Loucy (cell line): ENCODE measurements at regions not wholly inside any gene's neighbourhood (a gene's known extent, or its start where the extent isn't known, plus 50 kb on each side); places are given as distances from the start of the nearest gene placed in this dataset.

ENCODE experiments used
- H2AFZ ChIP-seq: fragments of 200-600 bp; sonication (generic); 2 replicates; pipeline ENCODE4 v1.6.0; 2016; ENCODE audit warnings: antibody characterized with exemption, mild to moderate bottlenecking, low read length, moderate library complexity
- H3F3A ChIP-seq: fragments of 200-600 bp; 2 replicates; pipeline ENCODE4 v1.6.0; 2016; ENCODE audit warnings: antibody characterized with exemption, low read depth, mild to moderate bottlenecking
- H3K27me3 ChIP-seq: fragments of 200-600 bp; sonication (generic); 2 replicates; pipeline ENCODE4 v1.6.1; 2014; ENCODE audit warnings: low read length, mild to moderate bottlenecking; ENCODE audit not compliant: insufficient read depth, poor library complexity, severe bottlenecking
- H3K36me3 ChIP-seq: fragments of 200-600 bp; sonication (generic); 2 replicates; pipeline ENCODE4 v1.6.1; 2016; ENCODE audit warnings: low read length; ENCODE audit not compliant: insufficient read depth
- H3K4me1 ChIP-seq: fragments of 200-600 bp; sonication (generic); 2 replicates; pipeline ENCODE4 v1.5.1; 2014; ENCODE audit warnings: low read length, mild to moderate bottlenecking; ENCODE audit not compliant: insufficient read depth, poor library complexity, severe bottlenecking
- H3K4me2 ChIP-seq: fragments of 200-600 bp; sonication (generic); 2 replicates; pipeline ENCODE4 v1.6.0; 2014; ENCODE audit warnings: antibody characterized with exemption, low read length, low read depth, mild to moderate bottlenecking; ENCODE audit not compliant: poor library complexity, severe bottlenecking
- H3K4me3 ChIP-seq: fragments of 200-600 bp; sonication (generic); 2 replicates; pipeline ENCODE4 v1.5.1; 2014; ENCODE audit warnings: low read length, mild to moderate bottlenecking, mixed read lengths; ENCODE audit not compliant: poor library complexity, severe bottlenecking
- H3K79me2 ChIP-seq: fragments of 200-600 bp; sonication (generic); 2 replicates; pipeline ENCODE4 v1.6.1; 2014; ENCODE audit warnings: low read length; ENCODE audit not compliant: insufficient read depth
- H3K9ac ChIP-seq: fragments of 200-600 bp; sonication (generic); 2 replicates; pipeline ENCODE4 v1.6.0; 2014; ENCODE audit warnings: mild to moderate bottlenecking, low read depth, low read length, moderate library complexity; ENCODE audit not compliant: poor library complexity, severe bottlenecking
- H3K9me2 ChIP-seq: fragments of 200-600 bp; sonication (generic); replicated peaks from 2 replicates; pipeline ENCODE4 v1.6.1; 2016; ENCODE audit warnings: low read depth, low read length, mixed read lengths
- H3K9me3 ChIP-seq: fragments of 200-600 bp; sonication (generic); 2 replicates; pipeline ENCODE4 v1.6.1; 2014; ENCODE audit warnings: mild to moderate bottlenecking, antibody characterized with exemption, low read length, low read depth; ENCODE audit not compliant: insufficient read depth
- H4K20me1 ChIP-seq: fragments of 200-600 bp; sonication (generic); 2 replicates; pipeline ENCODE4 v1.6.0; 2014; ENCODE audit warnings: antibody characterized with exemption, low read length, mild to moderate bottlenecking; ENCODE audit not compliant: insufficient read depth, poor library complexity, severe bottlenecking
- CTCF ChIP-seq: fragments of 200-600 bp; sonication (generic); conservative IDR thresholded peaks from 2 replicates; pipeline ENCODE4 v1.5.1; 2014; ENCODE audit warnings: mild to moderate bottlenecking, antibody characterized with exemption, low read length
- EZH2phosphoT487 ChIP-seq: fragments of 200-600 bp; IDR thresholded peaks from 2 replicates; pipeline ENCODE4 v1.6.1; 2018; ENCODE audit warnings: antibody characterized with exemption, mild to moderate bottlenecking, moderate library complexity, borderline replicate concordance

DNA sequence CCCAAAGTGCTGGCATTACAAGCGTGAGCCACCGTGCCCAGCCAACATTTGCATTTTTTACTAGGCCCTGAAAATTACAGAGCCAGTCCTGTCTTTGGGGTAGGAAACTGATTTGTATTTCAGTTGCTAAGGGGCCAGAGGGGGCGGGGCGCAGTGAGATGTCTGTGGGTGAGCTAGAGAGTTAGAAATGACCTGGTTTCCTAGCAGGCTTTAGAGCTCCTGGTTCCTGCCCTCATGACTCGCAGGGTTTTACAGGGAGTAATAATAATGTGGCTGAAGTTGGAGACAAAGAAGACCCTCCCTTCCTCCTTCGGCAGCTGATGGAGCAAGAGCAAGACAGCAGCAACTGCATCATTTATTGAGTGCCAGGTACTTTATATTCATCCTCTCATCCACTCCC lies 131.5 kb downstream of the TFAP2C start:
- Histone ChIP-seq H3K9ac (no peak overlapping the region), H3K36me3 (no peaks in the 10 kb centered on the region), H4K20me1 (no peaks in the 10 kb centered on the region), H3K4me1 (no peaks in the 10 kb centered on the region), H3K4me2 (no peak overlapping the region), H3K4me3 (no peak overlapping the region), H3F3A (no peaks in the 10 kb centered on the region), H3K79me2 (no peaks in the 10 kb centered on the region), H2AFZ (no peak overlapping the region), H3K9me2 (no peaks in the 10 kb centered on the region), H3K27me3 (no peaks in the 10 kb centered on the region), H3K9me3 (peaks cover 11% of the 10 kb centered on the region; the same call in 1 of the 2 replicates)
- TF ChIP-seq CTCF (no peak), EZH2phosphoT487 (no peak)

- TF ChIP-seq CTCF, result no peak
- no peak for TF ChIP-seq EZH2phosphoT487
- H3K4me3 ChIP-seq, result no peak overlapping the region
These were observed 132.3 kb downstream of the TFAP2C start for GRCh38 chr20:56761393-56761792.

DNA sequence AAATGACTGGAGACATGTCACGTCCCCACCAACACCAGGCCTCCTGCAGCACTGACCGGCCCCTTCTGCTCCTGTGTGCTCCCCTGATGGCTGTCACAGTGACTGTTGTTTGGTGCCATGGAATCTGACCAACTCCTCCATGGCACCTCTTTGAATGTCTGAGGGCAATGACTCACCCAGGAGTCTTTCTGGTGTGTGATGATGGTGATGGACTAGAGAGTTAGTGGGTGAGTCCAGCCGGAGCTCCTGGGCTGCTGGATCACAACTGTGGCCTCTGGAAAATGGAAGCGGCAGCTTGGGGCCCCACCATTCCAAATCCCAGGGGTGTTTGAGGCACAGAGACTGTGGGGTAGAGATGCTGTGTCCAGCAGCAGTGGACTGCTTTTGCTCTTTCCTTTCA lies 133.3 kb downstream of the TFAP2C start:
- H3K4me1 ChIP-seq, result no peaks in the 10 kb centered on the region
- H2AFZ ChIP-seq, result no peak overlapping the region
- no peak overlapping the region for H3K9ac ChIP-seq
- H3K9me2 ChIP-seq, result no peaks in the 10 kb centered on the region
- H3K9me3 ChIP-seq, result peaks cover 12% of the 10 kb centered on the region; the same call in 1 of the 2 replicates
- H4K20me1 ChIP-seq, result no peaks in the 10 kb centered on the region
- H3K4me2 ChIP-seq, result no peak overlapping the region
- no peak overlapping the region for H3K4me3 ChIP-seq
- H3K27me3 ChIP-seq, result no peaks in the 10 kb centered on the region
- H3K36me3 ChIP-seq, result no peaks in the 10 kb centered on the region
- H3K79me2 ChIP-seq, result no peaks in the 10 kb centered on the region
- TF ChIP-seq CTCF, result no peak
- no peak for TF ChIP-seq EZH2phosphoT487
- no peaks in the 10 kb centered on the region for H3F3A ChIP-seq

More at GRCh38 chr20:56761393-56761792, 132.3 kb downstream of the TFAP2C start:
- Histone ChIP-seq H3K9ac (no peak overlapping the region), H3K36me3 (no peaks in the 10 kb centered on the region), H2AFZ (no peak overlapping the region), H4K20me1 (no peaks in the 10 kb centered on the region), H3F3A (no peaks in the 10 kb centered on the region), H3K9me3 (peaks cover 14% of the 10 kb centered on the region; the same call in 1 of the 2 replicates), H3K79me2 (no peaks in the 10 kb centered on the region), H3K4me2 (no peak overlapping the region), H3K27me3 (no peaks in the 10 kb centered on the region), H3K4me1 (no peaks in the 10 kb centered on the region), H3K9me2 (no peaks in the 10 kb centered on the region)
